ENCODE measurements at regions not wholly inside any gene's neighbourhood (a gene's known extent, or its start where the extent isn't known, plus 50 kb on each side); places are given as distances from the start of the nearest gene placed in this dataset.

DNA sequence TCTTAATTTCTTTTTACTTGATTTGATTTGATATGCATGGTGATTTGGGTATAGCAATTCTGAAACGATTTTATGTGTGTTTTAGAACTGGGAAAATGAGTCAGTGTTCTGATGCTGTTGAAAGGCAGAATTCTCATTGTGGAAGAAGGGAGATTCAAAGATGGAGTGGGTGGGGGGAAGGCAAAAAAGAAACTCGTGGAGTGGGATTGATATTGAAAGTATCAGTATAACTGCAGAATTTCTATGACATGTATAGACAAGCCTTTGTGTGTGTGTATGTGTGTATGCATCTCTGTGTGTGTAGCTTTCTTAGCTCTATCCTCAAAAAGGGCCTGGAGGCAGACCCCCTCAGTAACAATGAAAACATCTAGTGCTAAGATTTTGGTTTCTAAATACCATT is 184.3 kb upstream of the OLIG3 start:
- no peak overlapping the region for H2AFZ ChIP-seq (ENCODE audit: low read length)
- no peak overlapping the region for H3K23ac ChIP-seq (ENCODE audit: insufficient read length)
- no peak overlapping the region for H4K5ac ChIP-seq (ENCODE audit: insufficient read length, low read depth, low read length)
- no peaks in the 10 kb centered on the region for H3K36me3 ChIP-seq (ENCODE audit: control insufficient read depth in 2 of 4, insufficient read depth in 4 of 4, low read length in 3 of 4)
- H4K8ac ChIP-seq (ENCODE audit: extremely low read depth, insufficient read depth, low read length), result no peak overlapping the region
- H3K4me1 ChIP-seq (replicated peaks in 1 of 4; ENCODE audit: control insufficient read depth in 3 of 4, insufficient read depth in 4 of 4, low read length in 3 of 4), result no peaks in the 10 kb centered on the region
- no peak overlapping the region for H3K4me2 ChIP-seq (ENCODE audit: insufficient read depth in 1 of 2, low read depth in 2 of 2, low read length in 2 of 2)
- 83% methylated on average over 2 of the region's 2 CpGs; no CpG with 5 or more reads in 1 of the 2 experiments for WGBS, 2 experiments (ENCODE audit: extremely low coverage in 1 of 2, insufficient coverage in 1 of 2, insufficient read length in 1 of 2, insufficient replicate concordance in 2 of 2, low coverage in 1 of 2, low lambda C conversion rate in 2 of 2, missing lambda C conversion rate in 1 of 2)
- no peak overlapping the region for H3K14ac ChIP-seq (ENCODE audit: insufficient read length)
- no peaks in the 10 kb centered on the region for H4K20me1 ChIP-seq (replicated peaks in 1 of 2; ENCODE audit: control insufficient read depth in 1 of 2, insufficient read depth in 2 of 2, low read length in 2 of 2)
- ChIA-PET POLR2A (ENCODE audit: partially characterized antibody) (no interaction called here), CTCF (ENCODE audit: partially characterized antibody) (no interaction called here)
- H2BK12ac ChIP-seq (ENCODE audit: low read depth, low read length), result no peak overlapping the region
- H3K4ac ChIP-seq (replicated peaks; ENCODE audit: insufficient read length, low read depth, low read length), result no peak overlapping the region
- no peak overlapping the region for H3K18ac ChIP-seq (ENCODE audit: extremely low read depth, low read length)
- no peak overlapping the region for H2AK5ac ChIP-seq (ENCODE audit: low read depth, low read length)
- H3K27ac ChIP-seq (ENCODE audit: low read depth, low read length), result no peak overlapping the region
- H2BK15ac ChIP-seq (ENCODE audit: low read length), result no peak overlapping the region
- H2BK20ac ChIP-seq (ENCODE audit: low read length), result no peak overlapping the region
- H3K4me3 ChIP-seq (ENCODE audit: extremely low read depth in 1 of 4, insufficient read depth in 2 of 4, low read depth in 3 of 4, low read length in 4 of 4), result no peak overlapping the region
- no peak overlapping the region for H4K91ac ChIP-seq (replicated peaks; ENCODE audit: insufficient read length, low read length)
- FAIRE-seq (no peak), DNase-seq (ENCODE audit: low read depth in 1 of 2, low spot score in 2 of 2) (no peak)
- H3K23me2 ChIP-seq (ENCODE audit: low read depth, low read length), result no peaks in the 10 kb centered on the region
- no peaks in the 10 kb centered on the region for H3K79me1 ChIP-seq (ENCODE audit: low read depth, low read length)
- no peaks in the 10 kb centered on the region for H3K79me2 ChIP-seq (ENCODE audit: control insufficient read depth in 1 of 2, insufficient read depth in 2 of 2, low read length in 2 of 2)
- H3K9ac ChIP-seq (replicated peaks in 1 of 4; ENCODE audit: extremely low read depth in 1 of 4, low read depth in 3 of 4, low read length in 3 of 4), result no peak overlapping the region
- H3K27me3 ChIP-seq (replicated peaks in 1 of 4; ENCODE audit: control insufficient read depth in 3 of 4, extremely low read depth in 1 of 4, insufficient read depth in 3 of 4, low read length in 3 of 4), result no peaks in the 10 kb centered on the region
- no peak overlapping the region for H2BK5ac ChIP-seq (ENCODE audit: low read depth, low read length)
- no peak overlapping the region for H3K56ac ChIP-seq (replicated peaks; ENCODE audit: insufficient read length, low read depth, low read length)
- H3K9me3 ChIP-seq (ENCODE audit: insufficient read depth in 2 of 2, low read depth in 1 of 2, low read length in 1 of 2), result no peaks in the 10 kb centered on the region
- no peak overlapping the region for H2BK120ac ChIP-seq (replicated peaks; ENCODE audit: low read depth, low read length)
- no peak for TF ChIP-seq CREB1 (IDR thresholded peaks at IDR 0.05)
- no peak for TF ChIP-seq JUND (IDR thresholded peaks at IDR 0.05; ENCODE audit: low read length)
- no peak for TF ChIP-seq SRF (IDR thresholded peaks at IDR 0.05; ENCODE audit: low read depth, low read length)
- TF ChIP-seq, protein P1, sequence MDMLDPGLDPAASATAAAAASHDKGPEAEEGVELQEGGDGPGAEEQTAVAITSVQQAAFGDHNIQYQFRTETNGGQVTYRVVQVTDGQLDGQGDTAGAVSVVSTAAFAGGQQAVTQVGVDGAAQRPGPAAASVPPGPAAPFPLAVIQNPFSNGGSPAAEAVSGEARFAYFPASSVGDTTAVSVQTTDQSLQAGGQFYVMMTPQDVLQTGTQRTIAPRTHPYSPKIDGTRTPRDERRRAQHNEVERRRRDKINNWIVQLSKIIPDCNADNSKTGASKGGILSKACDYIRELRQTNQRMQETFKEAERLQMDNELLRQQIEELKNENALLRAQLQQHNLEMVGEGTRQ (IDR thresholded peaks at IDR 0.05; ENCODE audit: low read length), result no peak
- TF ChIP-seq CBX8 (IDR thresholded peaks at IDR 0.05; ENCODE audit: borderline replicate concordance, low read depth, low read length), result no peak
- TF ChIP-seq KDM1A (IDR thresholded peaks at IDR 0.05; ENCODE audit: borderline replicate concordance, low read length), result no peak
- TF ChIP-seq RFX5 (IDR thresholded peaks at IDR 0.05; ENCODE audit: borderline replicate concordance, low read depth, low read length), result no peak
- no peak for TF ChIP-seq RBBP5 (IDR thresholded peaks at IDR 0.05; ENCODE audit: borderline replicate concordance, low read depth, low read length)
- no peak for TF ChIP-seq GTF2F1 (IDR thresholded peaks at IDR 0.05; ENCODE audit: borderline replicate concordance, low read depth, low read length)
- TF ChIP-seq POLR2A (IDR thresholded peaks at IDR 0.05; ENCODE audit: control extremely low read depth in 1 of 2, low read depth in 2 of 2, low read length in 2 of 2), result no peak
- no peak for TF ChIP-seq MAFK (IDR thresholded peaks at IDR 0.05; ENCODE audit: low read depth, low read length)
- TF ChIP-seq CTBP2 (IDR thresholded peaks at IDR 0.05; ENCODE audit: borderline replicate concordance, insufficient read depth, insufficient read length, low read length), result no peak
- TF ChIP-seq, protein P2, sequence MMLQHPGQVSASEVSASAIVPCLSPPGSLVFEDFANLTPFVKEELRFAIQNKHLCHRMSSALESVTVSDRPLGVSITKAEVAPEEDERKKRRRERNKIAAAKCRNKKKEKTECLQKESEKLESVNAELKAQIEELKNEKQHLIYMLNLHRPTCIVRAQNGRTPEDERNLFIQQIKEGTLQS (IDR thresholded peaks at IDR 0.05; ENCODE audit: insufficient read depth, low read depth, low read length), result no peak
- no peak for TF ChIP-seq HDAC6 (IDR thresholded peaks at IDR 0.05; ENCODE audit: low read depth, low read length)
- no peak for TF ChIP-seq CBX5 (IDR thresholded peaks at IDR 0.05; ENCODE audit: low read depth, low read length)

All from H1 (cell line).